ENCODE measurements at regions not wholly inside any gene's neighbourhood (a gene's known extent, or its start where the extent isn't known, plus 50 kb on each side); places are given as distances from the start of the nearest gene placed in this dataset.
"Not testable (repeated sequence)": the region's sequence is repeated elsewhere in the genome, so short reads cannot be mapped to it uniquely, and the experiment has no call there.

DNA sequence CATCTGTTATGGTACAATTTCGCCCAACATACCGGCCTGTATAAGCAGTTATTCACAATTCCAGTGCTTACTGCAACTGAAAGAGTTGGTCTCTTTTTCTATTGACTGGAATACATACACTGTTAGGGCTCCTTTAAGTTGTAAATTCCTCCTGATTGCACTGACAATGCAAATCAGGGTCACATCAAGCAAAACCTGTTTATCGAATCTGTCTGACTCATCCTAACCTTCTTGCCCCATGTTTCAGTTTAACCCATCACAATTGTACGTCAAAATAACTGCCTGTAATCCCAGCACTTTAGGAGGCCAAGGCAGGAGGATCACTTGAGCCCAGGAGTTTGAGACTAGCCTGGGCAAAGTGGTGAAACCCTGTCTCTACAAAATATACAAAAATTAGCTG is 105.8 kb upstream of the NBPF11 start:
- not testable (repeated sequence) for H3K4me2 ChIP-seq (ENCODE audit: insufficient read depth, low read length, poor library complexity, severe bottlenecking); H2BK120ac ChIP-seq (ENCODE audit: low read depth, low read length); H3K23ac ChIP-seq (ENCODE audit: low read depth, low read length, poor library complexity); H3K18ac ChIP-seq (ENCODE audit: low read length); H3K9me3 ChIP-seq (replicated peaks in 1 of 2; ENCODE audit: control insufficient read depth in 2 of 2, insufficient read depth in 1 of 2, low read depth in 1 of 2, low read length in 2 of 2); H3K4me1 ChIP-seq (ENCODE audit: control insufficient read depth in 2 of 2, insufficient read depth in 1 of 2, low read depth in 1 of 2, low read length in 2 of 2); H2AK5ac ChIP-seq (ENCODE audit: low read depth, low read length); H2BK15ac ChIP-seq (ENCODE audit: low read length); H3K79me1 ChIP-seq (ENCODE audit: low read depth, low read length); H3K4ac ChIP-seq (ENCODE audit: low read length); H4K91ac ChIP-seq (ENCODE audit: low read depth, low read length, poor library complexity); H3K14ac ChIP-seq (ENCODE audit: low read length); H3K9ac ChIP-seq (ENCODE audit: low read depth, low read length, poor library complexity); H3K27ac ChIP-seq (replicated peaks; ENCODE audit: low read length); DNase-seq (ENCODE audit: low spot score); H2BK12ac ChIP-seq (ENCODE audit: low read length); H2AFZ ChIP-seq (ENCODE audit: low read length); H2BK5ac ChIP-seq (ENCODE audit: low read length); H4K8ac ChIP-seq (ENCODE audit: low read depth, low read length); H3K36me3 ChIP-seq (replicated peaks in 1 of 2; ENCODE audit: control insufficient read depth in 2 of 2, insufficient read depth in 2 of 2, low read length in 2 of 2); H3K4me3 ChIP-seq (ENCODE audit: low read length in 2 of 2)
- H3K27me3 ChIP-seq (ENCODE audit: control insufficient read depth in 3 of 3, insufficient read depth in 3 of 3, low read depth in 1 of 3, low read length in 3 of 3), result peaks cover 0 to 14% (median 0%) of the 10 kb centered on the region in 3 experiments
- WGBS, 2 donors (ENCODE audit: extremely low coverage in 2 of 2, insufficient read length in 2 of 2, insufficient replicate concordance in 1 of 2), result no CpG with 5 or more reads among the region's 4 CpGs

DNA sequence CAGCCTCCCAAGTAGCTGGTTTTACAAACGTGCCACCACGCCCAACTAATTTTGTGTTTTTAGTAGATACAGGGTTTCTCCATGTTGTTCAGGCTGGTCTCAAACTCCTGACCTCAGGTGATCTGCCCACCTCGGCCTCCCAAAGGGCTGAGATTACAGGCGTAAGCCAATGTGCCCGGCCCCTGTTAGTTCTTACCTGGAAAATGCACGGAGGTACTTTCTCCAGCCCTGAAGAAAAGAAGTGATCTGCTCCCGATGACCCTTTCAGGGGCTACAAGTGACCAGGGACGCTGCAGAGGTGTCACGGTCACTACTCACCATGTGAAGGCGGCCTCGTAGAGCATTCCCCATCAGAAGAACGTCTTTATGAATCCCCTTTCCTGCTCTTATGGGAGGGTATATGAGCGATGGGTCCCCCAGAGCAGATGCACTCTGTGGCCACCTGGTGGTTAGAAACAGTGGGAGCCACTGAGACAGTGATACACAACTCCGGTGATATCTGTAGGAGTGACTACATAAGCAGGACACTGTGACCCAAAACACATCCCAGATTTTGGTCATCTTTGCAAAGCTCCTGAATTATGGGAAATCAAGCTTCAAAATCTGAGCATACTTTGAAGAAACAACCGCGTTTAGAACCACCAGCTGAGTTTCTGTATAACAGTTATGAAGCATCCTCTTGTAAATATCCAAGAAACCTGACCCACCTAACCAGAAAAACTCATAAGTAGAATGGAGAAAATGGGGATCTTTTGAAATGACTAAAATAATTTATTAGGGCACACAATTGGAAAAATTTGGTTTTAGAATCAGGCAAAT is 102.7 kb upstream of the NBPF11 start:
- DNase-seq (ENCODE audit: low spot score); H3K79me1 ChIP-seq (ENCODE audit: low read depth, low read length); H4K8ac ChIP-seq (ENCODE audit: low read depth, low read length); H3K27ac ChIP-seq (replicated peaks; ENCODE audit: low read length); H3K23ac ChIP-seq (ENCODE audit: low read depth, low read length, poor library complexity); H4K91ac ChIP-seq (ENCODE audit: low read depth, low read length, poor library complexity); H2BK5ac ChIP-seq (ENCODE audit: low read length); H3K4ac ChIP-seq (ENCODE audit: low read length); H2BK15ac ChIP-seq (ENCODE audit: low read length); H2AFZ ChIP-seq (ENCODE audit: low read length); H3K9me3 ChIP-seq (replicated peaks in 1 of 2; ENCODE audit: control insufficient read depth in 2 of 2, insufficient read depth in 1 of 2, low read depth in 1 of 2, low read length in 2 of 2); H3K4me1 ChIP-seq (ENCODE audit: control insufficient read depth in 2 of 2, insufficient read depth in 1 of 2, low read depth in 1 of 2, low read length in 2 of 2); H3K9ac ChIP-seq (ENCODE audit: low read depth, low read length, poor library complexity); H3K36me3 ChIP-seq (replicated peaks in 1 of 2; ENCODE audit: control insufficient read depth in 2 of 2, insufficient read depth in 2 of 2, low read length in 2 of 2); H3K18ac ChIP-seq (ENCODE audit: low read length); H3K4me3 ChIP-seq (ENCODE audit: low read length in 2 of 2); H2AK5ac ChIP-seq (ENCODE audit: low read depth, low read length); H2BK12ac ChIP-seq (ENCODE audit: low read length); H3K4me2 ChIP-seq (ENCODE audit: insufficient read depth, low read length, poor library complexity, severe bottlenecking); H3K27me3 ChIP-seq (ENCODE audit: control insufficient read depth in 3 of 3, insufficient read depth in 3 of 3, low read depth in 1 of 3, low read length in 3 of 3); H3K14ac ChIP-seq (ENCODE audit: low read length); H2BK120ac ChIP-seq (ENCODE audit: low read depth, low read length): not testable (repeated sequence)
- no CpG with 5 or more reads among the region's 16 CpGs for WGBS, 2 donors (ENCODE audit: extremely low coverage in 2 of 2, insufficient read length in 2 of 2, insufficient replicate concordance in 1 of 2)

DNA sequence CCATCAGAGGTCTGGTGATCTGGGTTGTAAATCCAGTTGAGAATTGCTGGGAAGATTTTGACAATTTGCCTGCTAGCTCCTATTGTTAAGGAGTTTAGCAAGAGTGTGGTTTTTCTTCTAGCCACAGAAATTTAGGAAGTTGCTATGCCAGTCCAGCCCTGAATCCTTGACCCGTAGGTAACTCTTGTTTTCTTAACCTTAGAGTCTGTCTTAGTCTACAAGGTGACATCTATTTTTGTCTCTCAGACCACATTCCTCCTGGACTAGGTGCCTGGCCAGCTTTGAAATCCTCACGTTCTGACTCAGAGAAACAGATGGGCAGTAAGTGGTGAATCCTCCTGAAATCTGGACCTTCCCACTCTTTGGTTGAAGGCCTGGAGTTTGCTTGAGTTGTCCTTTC is 101.7 kb upstream of the NBPF11 start:
- H2BK15ac ChIP-seq (ENCODE audit: low read length); H3K9me3 ChIP-seq (replicated peaks in 1 of 2; ENCODE audit: control insufficient read depth in 2 of 2, insufficient read depth in 1 of 2, low read depth in 1 of 2, low read length in 2 of 2); H3K27me3 ChIP-seq (ENCODE audit: control insufficient read depth in 3 of 3, insufficient read depth in 3 of 3, low read depth in 1 of 3, low read length in 3 of 3); H3K9ac ChIP-seq (ENCODE audit: low read depth, low read length, poor library complexity); H4K91ac ChIP-seq (ENCODE audit: low read depth, low read length, poor library complexity); H3K27ac ChIP-seq (replicated peaks; ENCODE audit: low read length); H3K18ac ChIP-seq (ENCODE audit: low read length); H2AK5ac ChIP-seq (ENCODE audit: low read depth, low read length); DNase-seq (ENCODE audit: low spot score); H3K14ac ChIP-seq (ENCODE audit: low read length); H3K4me1 ChIP-seq (ENCODE audit: control insufficient read depth in 2 of 2, insufficient read depth in 1 of 2, low read depth in 1 of 2, low read length in 2 of 2); H2BK120ac ChIP-seq (ENCODE audit: low read depth, low read length); H3K4ac ChIP-seq (ENCODE audit: low read length); H3K36me3 ChIP-seq (replicated peaks in 1 of 2; ENCODE audit: control insufficient read depth in 2 of 2, insufficient read depth in 2 of 2, low read length in 2 of 2); H2BK12ac ChIP-seq (ENCODE audit: low read length); H4K8ac ChIP-seq (ENCODE audit: low read depth, low read length); H2BK5ac ChIP-seq (ENCODE audit: low read length); H3K4me2 ChIP-seq (ENCODE audit: insufficient read depth, low read length, poor library complexity, severe bottlenecking); H2AFZ ChIP-seq (ENCODE audit: low read length); H3K23ac ChIP-seq (ENCODE audit: low read depth, low read length, poor library complexity); H3K79me1 ChIP-seq (ENCODE audit: low read depth, low read length); H3K4me3 ChIP-seq (ENCODE audit: low read length in 2 of 2): not testable (repeated sequence)
- no CpG with 5 or more reads among the region's 2 CpGs for WGBS, 2 donors (ENCODE audit: extremely low coverage in 2 of 2, insufficient read length in 2 of 2, insufficient replicate concordance in 1 of 2)

DNA sequence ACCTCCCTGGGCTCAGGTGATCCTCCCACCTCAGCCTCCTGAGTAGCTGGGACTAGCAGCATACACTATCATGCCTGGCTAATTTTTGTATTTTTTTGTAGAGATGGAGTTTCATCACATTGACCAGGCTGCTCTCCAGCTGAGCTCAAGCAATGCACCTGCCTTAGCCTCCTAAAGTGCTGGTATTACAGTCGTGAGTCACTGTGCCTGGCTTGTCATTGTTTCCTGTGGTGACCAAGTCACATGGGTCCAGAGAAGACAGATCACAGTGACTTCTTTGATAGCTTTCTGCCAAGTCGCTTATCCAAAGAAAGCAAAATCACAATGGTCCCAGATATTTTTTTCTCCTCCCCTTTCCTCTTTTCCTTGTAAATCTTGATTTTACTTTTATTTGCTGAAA is 96.7 kb upstream of the NBPF11 start:
- H3K27ac ChIP-seq (replicated peaks; ENCODE audit: low read length); H2BK12ac ChIP-seq (ENCODE audit: low read length); H2AK5ac ChIP-seq (ENCODE audit: low read depth, low read length); H4K91ac ChIP-seq (ENCODE audit: low read depth, low read length, poor library complexity); H3K36me3 ChIP-seq (replicated peaks in 1 of 2; ENCODE audit: control insufficient read depth in 2 of 2, insufficient read depth in 2 of 2, low read length in 2 of 2); H3K9ac ChIP-seq (ENCODE audit: low read depth, low read length, poor library complexity); H4K8ac ChIP-seq (ENCODE audit: low read depth, low read length); H3K4me1 ChIP-seq (ENCODE audit: control insufficient read depth in 2 of 2, insufficient read depth in 1 of 2, low read depth in 1 of 2, low read length in 2 of 2); H2BK15ac ChIP-seq (ENCODE audit: low read length); H2AFZ ChIP-seq (ENCODE audit: low read length); H2BK5ac ChIP-seq (ENCODE audit: low read length); H3K4me2 ChIP-seq (ENCODE audit: insufficient read depth, low read length, poor library complexity, severe bottlenecking); H3K18ac ChIP-seq (ENCODE audit: low read length); DNase-seq (ENCODE audit: low spot score); H3K9me3 ChIP-seq (replicated peaks in 1 of 2; ENCODE audit: control insufficient read depth in 2 of 2, insufficient read depth in 1 of 2, low read depth in 1 of 2, low read length in 2 of 2); H3K14ac ChIP-seq (ENCODE audit: low read length); H3K4me3 ChIP-seq (ENCODE audit: low read length in 2 of 2); H3K23ac ChIP-seq (ENCODE audit: low read depth, low read length, poor library complexity); H3K4ac ChIP-seq (ENCODE audit: low read length); H3K27me3 ChIP-seq (ENCODE audit: control insufficient read depth in 3 of 3, insufficient read depth in 3 of 3, low read depth in 1 of 3, low read length in 3 of 3); H3K79me1 ChIP-seq (ENCODE audit: low read depth, low read length); H2BK120ac ChIP-seq (ENCODE audit: low read depth, low read length): not testable (repeated sequence)
- no CpG with 5 or more reads among the region's 2 CpGs for WGBS, 2 donors (ENCODE audit: extremely low coverage in 2 of 2, insufficient read length in 2 of 2, insufficient replicate concordance in 1 of 2)

All from neuronal stem cell (in vitro differentiated cells).